ENCODE measurements at regions not wholly inside any gene's neighbourhood (a gene's known extent, or its start where the extent isn't known, plus 50 kb on each side); places are given as distances from the start of the nearest gene placed in this dataset.

- DNase-seq (ENCODE audit: low spot score): no peak
Observed at GRCh38 chr2:57804971-57805370, 241.6 kb upstream of the VRK2 start.

GRCh38 chr2:57806449-57806968 lies 240.1 kb upstream of the VRK2 start:
- DNase-seq (ENCODE audit: low spot score): no peak

- DNase-seq (ENCODE audit: low spot score): no peak
Observed at GRCh38 chr2:57809230-57809629, 237.4 kb upstream of the VRK2 start.

GRCh38 chr2:57821088-57821487 lies 225.5 kb upstream of the VRK2 start:
- no peak for DNase-seq (ENCODE audit: low spot score)

- peak; percentile 33 for DNase-seq (ENCODE audit: low spot score)
Observed at GRCh38 chr2:57828221-57828620, 218.4 kb upstream of the VRK2 start.

- DNase-seq (ENCODE audit: low spot score): no peak
Observed at GRCh38 chr2:57834666-57835065, 211.9 kb upstream of the VRK2 start.

- no peak for DNase-seq (ENCODE audit: low spot score)
Observed at GRCh38 chr2:57842531-57842930, 204.1 kb upstream of the VRK2 start.

GRCh38 chr2:57843158-57843557 lies 203.4 kb upstream of the VRK2 start:
- no peak for DNase-seq (ENCODE audit: low spot score)

- no peak for DNase-seq (ENCODE audit: low spot score)
Observed at GRCh38 chr2:57848723-57849122, 197.9 kb upstream of the VRK2 start.

- no peak for DNase-seq (ENCODE audit: low spot score)
Observed at GRCh38 chr2:57849843-57850242, 196.8 kb upstream of the VRK2 start.

GRCh38 chr2:57850415-57851130 lies 196.0 kb upstream of the VRK2 start:
- no peak for DNase-seq (ENCODE audit: low spot score)

- DNase-seq (ENCODE audit: low spot score): no peak
Observed at GRCh38 chr2:57855212-57855611, 191.4 kb upstream of the VRK2 start.

GRCh38 chr2:57859755-57860154 lies 186.9 kb upstream of the VRK2 start:
- no peak for DNase-seq (ENCODE audit: low spot score)

GRCh38 chr2:57862153-57862552 lies 184.5 kb upstream of the VRK2 start:
- no peak for DNase-seq (ENCODE audit: low spot score)

- no peak for DNase-seq (ENCODE audit: low spot score)
Observed at GRCh38 chr2:57862727-57863126, 183.9 kb upstream of the VRK2 start.

GRCh38 chr2:57864926-57865325 lies 181.7 kb upstream of the VRK2 start:
- DNase-seq (ENCODE audit: low spot score): no peak

- no peak for DNase-seq (ENCODE audit: low spot score)
Observed at GRCh38 chr2:57867730-57868129, 178.9 kb upstream of the VRK2 start.

- DNase-seq (ENCODE audit: low spot score): no peak
Observed at GRCh38 chr2:57868619-57869139, 177.9 kb upstream of the VRK2 start.

GRCh38 chr2:57869758-57870344 lies 176.8 kb upstream of the VRK2 start:
- no peak for DNase-seq (ENCODE audit: low spot score)

- no peak for DNase-seq (ENCODE audit: low spot score)
Observed at GRCh38 chr2:57876313-57876712, 170.3 kb upstream of the VRK2 start.

GRCh38 chr2:57877811-57878170 lies 168.8 kb upstream of the VRK2 start:
- no peak for DNase-seq (ENCODE audit: low spot score)

GRCh38 chr2:57878171-57878865 lies 168.3 kb upstream of the VRK2 start:
- no peak for DNase-seq (ENCODE audit: low spot score)

- DNase-seq (ENCODE audit: low spot score): no peak
Observed at GRCh38 chr2:57878866-57879210, 167.8 kb upstream of the VRK2 start.
